ENCODE measurements at regions not wholly inside any gene's neighbourhood (a gene's known extent, or its start where the extent isn't known, plus 50 kb on each side); places are given as distances from the start of the nearest gene placed in this dataset.

DNA sequence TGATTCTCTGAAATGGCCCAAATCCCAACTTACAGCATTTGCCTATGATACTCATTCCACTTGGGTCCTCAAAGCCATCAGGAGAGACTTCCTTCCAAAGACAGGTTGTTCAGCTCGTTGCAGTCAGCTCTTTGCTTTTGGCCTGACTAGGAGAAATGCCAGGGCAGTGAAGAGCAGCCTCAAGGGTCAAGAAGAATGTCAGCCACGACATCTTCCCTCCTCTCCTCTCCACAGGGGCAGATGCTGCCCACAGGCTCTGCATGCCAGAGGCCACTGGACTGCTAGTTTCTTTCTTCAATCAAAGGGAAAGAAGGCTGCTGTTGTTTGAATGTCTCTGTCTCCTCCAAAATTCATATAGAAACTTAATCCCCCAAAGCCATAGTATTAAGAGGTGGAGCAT is 201.7 kb upstream of the PFN2 start:
- TF ChIP-seq, protein P1, sequence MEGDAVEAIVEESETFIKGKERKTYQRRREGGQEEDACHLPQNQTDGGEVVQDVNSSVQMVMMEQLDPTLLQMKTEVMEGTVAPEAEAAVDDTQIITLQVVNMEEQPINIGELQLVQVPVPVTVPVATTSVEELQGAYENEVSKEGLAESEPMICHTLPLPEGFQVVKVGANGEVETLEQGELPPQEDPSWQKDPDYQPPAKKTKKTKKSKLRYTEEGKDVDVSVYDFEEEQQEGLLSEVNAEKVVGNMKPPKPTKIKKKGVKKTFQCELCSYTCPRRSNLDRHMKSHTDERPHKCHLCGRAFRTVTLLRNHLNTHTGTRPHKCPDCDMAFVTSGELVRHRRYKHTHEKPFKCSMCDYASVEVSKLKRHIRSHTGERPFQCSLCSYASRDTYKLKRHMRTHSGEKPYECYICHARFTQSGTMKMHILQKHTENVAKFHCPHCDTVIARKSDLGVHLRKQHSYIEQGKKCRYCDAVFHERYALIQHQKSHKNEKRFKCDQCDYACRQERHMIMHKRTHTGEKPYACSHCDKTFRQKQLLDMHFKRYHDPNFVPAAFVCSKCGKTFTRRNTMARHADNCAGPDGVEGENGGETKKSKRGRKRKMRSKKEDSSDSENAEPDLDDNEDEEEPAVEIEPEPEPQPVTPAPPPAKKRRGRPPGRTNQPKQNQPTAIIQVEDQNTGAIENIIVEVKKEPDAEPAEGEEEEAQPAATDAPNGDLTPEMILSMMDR (IDR thresholded peaks at IDR 0.05): no peak
- no peak for TF ChIP-seq POLR2AphosphoS5 (IDR thresholded peaks at IDR 0.05)
- no peak for TF ChIP-seq POLR2A (IDR thresholded peaks at IDR 0.05)
- no peak for TF ChIP-seq EP300 (IDR thresholded peaks at IDR 0.05)
